ENCODE measurements at regions not wholly inside any gene's neighbourhood (a gene's known extent, or its start where the extent isn't known, plus 50 kb on each side); places are given as distances from the start of the nearest gene placed in this dataset.
"Not testable (repeated sequence)": the region's sequence is repeated elsewhere in the genome, so short reads cannot be mapped to it uniquely, and the experiment has no call there.

DNA sequence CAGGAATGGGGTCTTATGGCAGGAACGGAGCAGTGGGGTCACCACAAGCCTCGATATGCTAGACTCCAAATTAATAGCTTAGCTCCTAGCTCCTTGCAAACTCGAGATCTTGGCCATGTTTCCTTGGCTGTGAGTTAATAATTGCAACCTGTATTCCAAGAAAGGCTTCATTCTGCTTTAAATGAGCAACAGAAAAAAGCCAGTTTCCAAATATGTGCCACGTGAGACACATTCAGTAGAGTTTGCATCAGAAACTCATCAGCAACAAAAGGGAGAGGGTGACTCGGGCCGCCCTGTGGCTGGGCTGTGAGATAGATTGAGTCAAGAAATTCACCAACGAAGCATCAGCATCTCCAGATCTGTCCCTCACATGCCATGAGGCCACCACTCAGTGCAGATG, 112.0 kb downstream of the NPTX2 start:
- no peak for DNase-seq

- no peak for DNase-seq
These were observed 113.2 kb downstream of the NPTX2 start for GRCh38 chr7:98730326-98730725.

DNA sequence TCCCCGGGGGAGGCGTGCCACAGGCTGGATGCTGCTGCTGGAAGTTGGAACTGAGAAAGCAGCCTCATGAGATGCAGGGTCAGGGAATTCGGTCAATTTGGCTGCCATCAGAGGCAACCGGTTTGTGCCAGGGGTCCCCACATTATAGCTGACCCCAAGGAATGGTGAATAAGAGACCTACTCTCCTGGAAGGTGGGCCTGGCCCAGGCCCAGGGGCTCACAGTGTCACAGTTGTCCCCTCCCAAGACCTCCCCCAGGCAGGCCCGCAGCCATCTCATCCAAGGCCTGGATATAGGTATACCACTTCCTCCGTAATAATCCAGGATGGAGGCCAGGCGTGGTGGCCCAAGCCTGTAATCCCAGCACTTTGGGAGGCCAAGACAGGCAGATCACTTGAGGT, 114.6 kb downstream of the NPTX2 start:
- no peak for DNase-seq

- DNase-seq: peak; percentile 11
These were observed 116.0 kb downstream of the NPTX2 start for GRCh38 chr7:98733036-98733435.

GRCh38 chr7:98735801-98736200, 118.7 kb downstream of the NPTX2 start:
- DNase-seq: no peak

DNA sequence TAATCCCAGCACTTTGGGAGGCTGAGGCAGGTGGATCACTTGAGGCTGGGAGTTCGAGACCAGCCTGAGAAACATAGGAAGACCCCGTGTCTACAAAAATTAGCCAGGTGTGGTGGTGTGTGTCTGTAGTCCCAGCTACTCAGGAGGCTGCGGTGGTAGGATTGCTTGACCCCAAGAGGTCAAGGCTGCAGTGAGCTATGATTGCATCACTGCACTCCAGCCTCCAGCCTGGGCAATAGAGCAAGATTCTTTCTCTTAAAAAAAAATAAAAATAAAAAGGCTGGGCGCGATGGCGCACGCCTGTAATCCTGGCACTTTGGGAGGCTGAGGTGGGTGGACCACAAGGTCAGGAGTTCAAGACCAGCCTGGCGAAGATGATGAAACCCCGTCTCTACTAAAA, 119.4 kb downstream of the NPTX2 start:
- not testable (repeated sequence) for DNase-seq

GRCh38 chr7:98737176-98737575, 120.1 kb downstream of the NPTX2 start:
- no peak for DNase-seq

DNA sequence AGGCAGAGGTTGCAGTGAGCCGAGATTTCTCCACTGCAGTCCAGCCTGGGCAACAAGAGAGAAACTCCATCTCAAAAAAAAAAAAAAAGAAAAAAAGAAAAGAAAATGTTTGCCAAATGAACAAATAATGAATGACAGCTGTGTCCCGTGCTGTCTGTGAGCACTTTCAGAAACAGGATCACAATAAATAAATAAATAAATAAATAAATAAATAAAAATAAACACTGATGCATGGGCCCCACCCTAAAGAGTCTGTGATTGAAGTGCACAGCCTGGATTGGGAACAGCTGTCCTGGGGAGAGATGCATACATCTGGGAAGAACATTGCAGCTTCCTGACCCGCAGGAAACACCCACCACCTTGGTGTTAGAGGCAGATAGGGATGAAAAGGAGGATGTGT, 123.6 kb downstream of the NPTX2 start:
- no peak for DNase-seq

DNA sequence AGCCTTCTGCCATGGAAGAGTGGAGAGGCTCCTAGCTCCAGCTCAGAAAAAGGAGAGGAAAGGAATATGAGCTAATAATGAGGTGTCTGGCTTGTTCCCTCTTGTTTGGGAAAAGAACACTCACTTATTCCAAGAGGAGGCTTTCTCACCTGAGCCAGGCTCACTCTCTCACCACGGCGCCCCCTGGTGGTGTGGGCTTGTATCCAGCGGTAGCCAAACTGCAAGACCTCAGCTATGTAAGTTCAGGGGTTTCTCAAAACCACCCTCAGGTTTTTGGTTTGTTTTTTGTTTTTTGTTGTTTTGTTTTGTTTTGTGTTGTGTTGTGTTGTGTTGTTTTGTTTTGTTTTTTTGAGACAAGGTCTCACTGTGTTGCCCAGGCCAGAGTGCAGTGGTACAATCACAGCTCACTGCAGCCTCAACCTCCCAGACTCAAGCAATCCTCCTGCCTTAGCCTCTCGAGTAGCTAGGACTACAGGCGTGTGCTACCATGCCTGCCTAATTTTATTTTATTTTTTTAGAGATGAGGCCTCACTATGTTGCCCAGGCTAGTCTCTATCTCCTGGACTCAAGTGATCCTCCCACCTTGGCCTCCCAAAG, 124.0 kb downstream of the TMEM130 start:
- peak; percentile 26 to 55 for DNase-seq

DNA sequence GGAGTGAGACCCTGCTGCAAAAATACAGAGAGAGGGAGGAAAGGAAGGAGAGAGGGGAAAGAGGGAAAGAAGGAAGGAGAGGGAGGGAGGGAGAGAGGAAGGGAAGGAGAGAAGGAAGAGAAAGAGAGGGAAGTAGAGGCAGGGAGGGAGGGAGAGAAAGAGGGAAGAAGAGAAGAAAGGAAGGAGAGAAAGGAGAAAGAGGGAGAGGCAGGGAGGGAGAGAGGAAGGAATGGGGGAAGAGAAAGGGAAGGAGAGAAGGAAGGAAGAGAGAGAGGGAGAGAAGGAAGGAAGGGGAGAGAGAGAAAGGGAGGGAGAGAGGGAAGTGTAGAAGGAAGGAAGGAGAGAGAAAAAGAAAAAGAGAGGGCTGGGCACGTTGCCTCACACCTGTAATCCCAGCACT, 121.7 kb downstream of the TMEM130 start:
- no peak for DNase-seq

GRCh38 chr7:98753176-98753575, 116.6 kb downstream of the TMEM130 start:
- no peak for DNase-seq

- peak in 1 of 2 experiments; percentile 11 for DNase-seq
These were observed 115.8 kb downstream of the TMEM130 start for GRCh38 chr7:98753989-98754479.

GRCh38 chr7:98755138-98755898, 114.5 kb downstream of the TMEM130 start:
- DNase-seq: peak in 1 of 2 experiments; percentile 9

- DNase-seq: no peak
These were observed 111.7 kb downstream of the TMEM130 start for GRCh38 chr7:98758157-98758556.

DNA sequence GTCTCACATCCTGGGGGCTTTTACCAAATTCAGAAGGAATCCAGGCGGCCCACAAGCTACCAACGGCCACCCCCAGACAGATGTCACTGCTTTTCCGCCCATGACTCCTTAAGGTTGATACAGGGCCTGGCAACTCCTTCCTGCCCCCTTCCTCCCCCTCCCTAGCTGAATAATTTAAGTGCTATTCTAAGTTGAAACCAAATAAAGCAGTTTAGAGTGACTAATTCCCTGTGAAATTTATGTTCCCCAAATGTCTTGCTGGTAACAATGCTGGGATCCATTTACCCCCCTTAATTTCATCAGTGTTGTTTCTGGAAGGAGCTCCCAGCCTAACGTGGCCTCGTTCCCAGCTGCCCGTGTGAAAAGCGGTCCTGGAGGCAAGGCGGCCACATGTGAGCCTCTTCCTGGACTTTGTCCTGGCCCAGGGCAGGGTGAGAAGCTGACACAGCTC, 109.6 kb downstream of the TMEM130 start:
- DNase-seq: no peak

DNA sequence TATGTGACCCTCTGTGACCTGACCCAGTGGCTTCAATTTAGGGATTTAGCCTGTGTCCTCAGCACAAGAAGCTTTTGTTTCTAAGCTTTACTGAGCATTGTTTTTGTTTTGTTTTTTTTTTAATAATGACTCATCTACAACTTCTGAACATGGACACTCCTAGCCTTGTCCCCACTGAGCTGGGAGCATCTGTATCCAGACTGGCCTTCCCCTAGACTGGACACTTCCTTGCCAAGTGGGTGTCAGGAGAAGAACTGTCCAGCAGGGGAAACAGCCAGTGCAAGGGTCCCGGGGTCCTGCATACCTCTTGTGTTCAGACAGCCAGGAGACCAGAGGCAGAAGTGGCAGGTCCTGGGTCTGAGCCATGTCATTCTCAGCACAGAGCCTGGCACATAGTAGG, 108.6 kb downstream of the TMEM130 start:
- no peak for DNase-seq

DNA sequence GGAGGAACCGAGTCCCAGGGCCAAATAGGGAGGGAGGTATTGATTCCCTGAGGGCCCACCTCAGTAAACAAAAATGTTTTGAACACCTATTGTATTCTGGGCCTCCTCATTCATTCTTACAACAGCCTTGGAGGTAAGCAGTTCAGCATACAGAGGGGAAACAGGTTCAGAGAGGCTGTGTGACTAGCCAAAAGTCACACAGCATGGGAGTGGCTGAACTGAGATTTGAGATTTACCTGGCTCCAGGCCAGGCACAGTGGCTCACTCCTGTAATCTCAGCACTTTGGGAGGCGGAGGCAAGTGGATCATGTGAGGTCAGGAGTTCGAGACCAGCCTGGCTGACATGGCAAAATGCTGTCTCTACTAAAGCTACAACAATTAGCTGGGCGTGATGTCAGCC, 107.2 kb downstream of the TMEM130 start:
- DNase-seq: no peak

- no peak for DNase-seq
These were observed 106.4 kb downstream of the TMEM130 start for GRCh38 chr7:98763441-98763840.

- no peak for DNase-seq
These were observed 104.9 kb downstream of the TMEM130 start for GRCh38 chr7:98764946-98765345.

- not testable (repeated sequence) for DNase-seq
These were observed 99.7 kb downstream of the TMEM130 start for GRCh38 chr7:98770085-98770484.

- no peak for DNase-seq
These were observed 98.3 kb downstream of the TMEM130 start for GRCh38 chr7:98771519-98771918.

- DNase-seq: no peak
These were observed 97.7 kb downstream of the TMEM130 start for GRCh38 chr7:98771941-98772603.

DNA sequence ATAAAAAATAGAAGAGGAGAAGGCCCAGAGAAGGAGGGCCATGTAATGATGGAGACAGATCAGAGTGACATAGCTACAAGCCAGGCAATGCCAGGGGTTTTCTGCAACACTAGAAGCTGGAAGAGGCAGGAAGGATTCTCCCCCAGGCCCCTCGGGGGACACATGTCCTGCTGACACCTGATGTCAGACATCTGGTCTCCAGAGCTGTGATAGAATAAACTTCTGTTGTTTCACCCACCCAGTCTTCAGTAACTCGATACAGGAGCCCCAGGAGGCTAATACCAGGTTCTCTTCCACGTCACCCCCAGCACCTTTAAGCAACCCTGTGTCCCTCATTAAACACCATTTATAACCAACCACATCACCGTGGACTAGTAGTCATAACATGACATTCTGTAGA, 94.9 kb downstream of the TMEM130 start:
- DNase-seq: no peak

GRCh38 chr7:98777051-98777450, 92.8 kb downstream of the TMEM130 start:
- no peak for DNase-seq
